IgD-negative memory B cell (primary cell): ENCODE measurements at regions not wholly inside any gene's neighbourhood (a gene's known extent, or its start where the extent isn't known, plus 50 kb on each side); places are given as distances from the start of the nearest gene placed in this dataset.

Experiments
- H3K27ac Mint-ChIP-seq, 3 donors: one replicate each; pipeline ENCODE4 v1.8.0; 2020 to 2022; ENCODE audit warnings: mild to moderate bottlenecking in 3 of 3, mixed read lengths in 3 of 3, moderate library complexity in 1 of 3
- H3K27me3 Mint-ChIP-seq: one replicate; pipeline ENCODE4 v1.8.0; 2021; ENCODE audit warnings: mixed read lengths
- H3K36me3 Mint-ChIP-seq: one replicate; pipeline ENCODE4 v1.8.0; 2020; ENCODE audit warnings: mild to moderate bottlenecking, mixed read lengths
- H3K4me1 Mint-ChIP-seq, 3 donors: one replicate each; pipeline ENCODE4 v1.8.0; 2020 to 2022; ENCODE audit warnings: mixed read lengths in 3 of 3, mild to moderate bottlenecking in 1 of 3
- H3K4me3 Mint-ChIP-seq, 4 donors: one replicate each; pipeline ENCODE4 v1.8.0; 2020 to 2022; ENCODE audit warnings: mild to moderate bottlenecking in 4 of 4, mixed read lengths in 4 of 4, moderate library complexity in 3 of 4
- H3K9me3 Mint-ChIP-seq, 3 donors: one replicate each; pipeline ENCODE4 v1.8.0; 2020 to 2021; ENCODE audit warnings: mixed read lengths in 3 of 3, mild to moderate bottlenecking in 1 of 3

GRCh38 chr10:53749439-53749838 lies 976.9 kb upstream of the MBL2 start:
- peaks cover 2 to 23% (median 3%) of the 10 kb centered on the region in 3 donors for H3K9me3 Mint-ChIP-seq
- no peak overlapping the region for H3K4me3 Mint-ChIP-seq
- no peak overlapping the region for H3K27ac Mint-ChIP-seq
- no peaks in the 10 kb centered on the region for H3K36me3 Mint-ChIP-seq
- no peaks in the 10 kb centered on the region for H3K27me3 Mint-ChIP-seq
- no peaks in the 10 kb centered on the region for H3K4me1 Mint-ChIP-seq

GRCh38 chr10:53748319-53748718 lies 975.7 kb upstream of the MBL2 start:
- Mint-ChIP-seq H3K36me3 (no peaks in the 10 kb centered on the region), H3K4me1 (no peaks in the 10 kb centered on the region), H3K27me3 (no peaks in the 10 kb centered on the region), H3K9me3 (peaks cover 0 to 23% (median 2%) of the 10 kb centered on the region in 3 donors), H3K27ac (no peak overlapping the region), H3K4me3 (no peak overlapping the region)

GRCh38 chr10:53744746-53745145 lies 972.2 kb upstream of the MBL2 start:
- Mint-ChIP-seq H3K4me3 (no peak overlapping the region), H3K27me3 (no peaks in the 10 kb centered on the region), H3K9me3 (peaks cover 0 to 23% (median 2%) of the 10 kb centered on the region in 3 donors), H3K27ac (no peak overlapping the region), H3K4me1 (no peaks in the 10 kb centered on the region), H3K36me3 (no peaks in the 10 kb centered on the region)

GRCh38 chr10:53744176-53744575 lies 971.6 kb upstream of the MBL2 start:
- peaks cover 0 to 19% (median 2%) of the 10 kb centered on the region in 3 donors for H3K9me3 Mint-ChIP-seq
- H3K27ac Mint-ChIP-seq = no peak overlapping the region
- H3K27me3 Mint-ChIP-seq = no peaks in the 10 kb centered on the region
- no peaks in the 10 kb centered on the region for H3K36me3 Mint-ChIP-seq
- no peak overlapping the region for H3K4me3 Mint-ChIP-seq
- H3K4me1 Mint-ChIP-seq = no peaks in the 10 kb centered on the region

GRCh38 chr10:53737132-53737531 lies 964.5 kb upstream of the MBL2 start:
- no peaks in the 10 kb centered on the region for H3K36me3 Mint-ChIP-seq
- no peak overlapping the region for H3K27ac Mint-ChIP-seq
- no peaks in the 10 kb centered on the region for H3K27me3 Mint-ChIP-seq
- H3K4me1 Mint-ChIP-seq = no peaks in the 10 kb centered on the region
- peaks cover 0 to 10% (median 1%) of the 10 kb centered on the region in 3 donors for H3K9me3 Mint-ChIP-seq
- H3K4me3 Mint-ChIP-seq = no peak overlapping the region

- Mint-ChIP-seq H3K36me3 (no peaks in the 10 kb centered on the region), H3K27ac (no peak overlapping the region), H3K4me1 (no peaks in the 10 kb centered on the region), H3K27me3 (no peaks in the 10 kb centered on the region), H3K4me3 (no peak overlapping the region), H3K9me3 (peaks cover 4 to 8% (median 6%) of the 10 kb centered on the region in 3 donors)
Observed at GRCh38 chr10:53726921-53727320, 954.3 kb upstream of the MBL2 start.

- no peaks in the 10 kb centered on the region for H3K4me1 Mint-ChIP-seq
- no peaks in the 10 kb centered on the region for H3K27me3 Mint-ChIP-seq
- no peaks in the 10 kb centered on the region for H3K36me3 Mint-ChIP-seq
- H3K4me3 Mint-ChIP-seq = no peak overlapping the region
- H3K9me3 Mint-ChIP-seq = peaks cover 3 to 8% (median 6%) of the 10 kb centered on the region in 3 donors
- no peak overlapping the region for H3K27ac Mint-ChIP-seq
Observed at GRCh38 chr10:53724581-53724980, 952.0 kb upstream of the MBL2 start.

- H3K4me3 Mint-ChIP-seq = no peak overlapping the region
- no peaks in the 10 kb centered on the region for H3K36me3 Mint-ChIP-seq
- H3K9me3 Mint-ChIP-seq = peaks cover 0 to 8% (median 7%) of the 10 kb centered on the region in 3 donors
- no peaks in the 10 kb centered on the region for H3K27me3 Mint-ChIP-seq
- no peak overlapping the region for H3K27ac Mint-ChIP-seq
- no peaks in the 10 kb centered on the region for H3K4me1 Mint-ChIP-seq
Observed at GRCh38 chr10:53719658-53720057, 947.1 kb upstream of the MBL2 start.

GRCh38 chr10:53716156-53716555 lies 943.6 kb upstream of the MBL2 start:
- Mint-ChIP-seq H3K9me3 (peaks cover 0 to 4% (median 1%) of the 10 kb centered on the region in 3 donors), H3K27ac (no peak overlapping the region), H3K36me3 (no peaks in the 10 kb centered on the region), H3K27me3 (no peaks in the 10 kb centered on the region), H3K4me3 (no peak overlapping the region), H3K4me1 (no peaks in the 10 kb centered on the region)

GRCh38 chr10:53713431-53713830 lies 940.8 kb upstream of the MBL2 start:
- H3K27me3 Mint-ChIP-seq = no peaks in the 10 kb centered on the region
- no peak overlapping the region for H3K27ac Mint-ChIP-seq
- H3K4me1 Mint-ChIP-seq = no peaks in the 10 kb centered on the region
- H3K4me3 Mint-ChIP-seq = no peak overlapping the region
- peaks cover 3 to 4% (median 3%) of the 10 kb centered on the region in 3 donors for H3K9me3 Mint-ChIP-seq
- H3K36me3 Mint-ChIP-seq = no peaks in the 10 kb centered on the region

- Mint-ChIP-seq H3K4me3 (no peak overlapping the region), H3K27me3 (no peaks in the 10 kb centered on the region), H3K36me3 (peaks cover 2% of the 10 kb centered on the region), H3K4me1 (no peaks in the 10 kb centered on the region), H3K9me3 (peaks cover 0 to 6% (median 3%) of the 10 kb centered on the region in 3 donors), H3K27ac (no peak overlapping the region)
Observed at GRCh38 chr10:53702489-53702888, 929.9 kb upstream of the MBL2 start.

GRCh38 chr10:53701213-53701612 lies 928.6 kb upstream of the MBL2 start:
- no peaks in the 10 kb centered on the region for H3K27me3 Mint-ChIP-seq
- H3K4me1 Mint-ChIP-seq = no peaks in the 10 kb centered on the region
- H3K36me3 Mint-ChIP-seq = peaks cover 2% of the 10 kb centered on the region
- peaks cover 2 to 6% (median 3%) of the 10 kb centered on the region in 3 donors for H3K9me3 Mint-ChIP-seq
- no peak overlapping the region for H3K4me3 Mint-ChIP-seq
- H3K27ac Mint-ChIP-seq = no peak overlapping the region

- Mint-ChIP-seq H3K27me3 (no peaks in the 10 kb centered on the region), H3K9me3 (peaks cover 2 to 6% (median 3%) of the 10 kb centered on the region in 3 donors), H3K4me3 (no peak overlapping the region), H3K27ac (no peak overlapping the region), H3K36me3 (peaks cover 2% of the 10 kb centered on the region), H3K4me1 (no peaks in the 10 kb centered on the region)
Observed at GRCh38 chr10:53700278-53700677, 927.7 kb upstream of the MBL2 start.

GRCh38 chr10:53699684-53700083 lies 927.1 kb upstream of the MBL2 start:
- Mint-ChIP-seq H3K27me3 (no peaks in the 10 kb centered on the region), H3K36me3 (peaks cover 2% of the 10 kb centered on the region), H3K4me3 (no peak overlapping the region), H3K9me3 (peaks cover 2 to 3% (median 3%) of the 10 kb centered on the region in 3 donors), H3K4me1 (no peaks in the 10 kb centered on the region), H3K27ac (no peak overlapping the region)

GRCh38 chr10:53699231-53699630 lies 926.6 kb upstream of the MBL2 start:
- no peaks in the 10 kb centered on the region for H3K4me1 Mint-ChIP-seq
- peaks cover 2% of the 10 kb centered on the region for H3K36me3 Mint-ChIP-seq
- H3K9me3 Mint-ChIP-seq = peaks cover 2 to 3% (median 3%) of the 10 kb centered on the region in 3 donors
- no peaks in the 10 kb centered on the region for H3K27me3 Mint-ChIP-seq
- H3K4me3 Mint-ChIP-seq = no peak overlapping the region
- no peak overlapping the region for H3K27ac Mint-ChIP-seq

GRCh38 chr10:53697038-53697437 lies 924.5 kb upstream of the MBL2 start:
- Mint-ChIP-seq H3K4me1 (no peaks in the 10 kb centered on the region), H3K27me3 (no peaks in the 10 kb centered on the region), H3K36me3 (no peaks in the 10 kb centered on the region), H3K9me3 (peaks cover 3 to 6% (median 4%) of the 10 kb centered on the region in 3 donors), H3K4me3 (no peak overlapping the region), H3K27ac (no peak overlapping the region)
